Loucy (cell line): ENCODE measurements at regions not wholly inside any gene's neighbourhood (a gene's known extent, or its start where the extent isn't known, plus 50 kb on each side); places are given as distances from the start of the nearest gene placed in this dataset.

Experiments
- EZH2phosphoT487 ChIP-seq: fragments of 200-600 bp; IDR thresholded peaks from 2 replicates; pipeline ENCODE4 v1.6.1; 2018; ENCODE audit warnings: antibody characterized with exemption, mild to moderate bottlenecking, moderate library complexity, borderline replicate concordance
- TF ChIP-seq, protein P1 (sequence below): fragments of 200-600 bp; sonication (generic); conservative IDR thresholded peaks from 2 replicates; pipeline ENCODE4 v1.5.1; 2014; ENCODE audit warnings: mild to moderate bottlenecking, antibody characterized with exemption, low read length

DNA sequence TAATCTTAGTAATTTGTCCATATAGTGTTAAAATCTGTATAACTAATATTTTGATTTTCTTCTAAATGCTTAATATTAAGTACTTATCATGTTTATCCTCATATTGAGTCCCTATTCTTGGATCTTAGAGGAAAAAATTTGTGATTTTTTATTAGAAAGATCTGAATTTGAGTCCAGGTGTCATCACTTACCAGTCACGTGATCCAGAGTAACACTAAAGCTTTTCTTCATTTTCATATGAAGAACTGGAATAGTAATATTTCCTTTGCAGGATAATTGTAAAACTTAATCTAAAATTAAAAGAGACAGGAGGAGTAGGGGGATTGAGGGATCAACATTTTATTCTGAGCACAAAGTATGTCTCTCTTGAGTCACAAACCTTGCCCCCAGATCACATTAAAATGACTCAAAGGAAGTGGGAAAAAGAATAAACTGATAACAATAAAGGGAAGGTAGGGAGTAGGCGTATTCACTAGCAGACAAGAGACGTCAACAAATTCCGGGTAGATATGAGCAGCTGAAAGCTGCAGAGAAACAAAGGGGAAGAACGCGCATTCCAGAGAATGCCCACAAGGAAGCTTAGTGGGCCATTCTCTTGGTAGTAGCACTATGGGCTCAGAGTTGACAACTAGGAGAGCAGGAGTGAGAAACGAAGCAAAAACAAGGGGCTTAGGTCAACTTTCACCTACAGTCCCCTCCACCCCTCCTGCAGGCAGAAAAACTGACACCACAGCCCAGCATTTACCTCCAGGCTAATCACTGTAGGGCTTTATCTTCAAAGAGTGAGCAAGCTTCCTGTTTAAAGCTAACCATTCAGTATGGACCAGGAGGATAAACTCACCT lies 123.1 kb downstream of the SPRY2 start:
- TF ChIP-seq, protein P1, sequence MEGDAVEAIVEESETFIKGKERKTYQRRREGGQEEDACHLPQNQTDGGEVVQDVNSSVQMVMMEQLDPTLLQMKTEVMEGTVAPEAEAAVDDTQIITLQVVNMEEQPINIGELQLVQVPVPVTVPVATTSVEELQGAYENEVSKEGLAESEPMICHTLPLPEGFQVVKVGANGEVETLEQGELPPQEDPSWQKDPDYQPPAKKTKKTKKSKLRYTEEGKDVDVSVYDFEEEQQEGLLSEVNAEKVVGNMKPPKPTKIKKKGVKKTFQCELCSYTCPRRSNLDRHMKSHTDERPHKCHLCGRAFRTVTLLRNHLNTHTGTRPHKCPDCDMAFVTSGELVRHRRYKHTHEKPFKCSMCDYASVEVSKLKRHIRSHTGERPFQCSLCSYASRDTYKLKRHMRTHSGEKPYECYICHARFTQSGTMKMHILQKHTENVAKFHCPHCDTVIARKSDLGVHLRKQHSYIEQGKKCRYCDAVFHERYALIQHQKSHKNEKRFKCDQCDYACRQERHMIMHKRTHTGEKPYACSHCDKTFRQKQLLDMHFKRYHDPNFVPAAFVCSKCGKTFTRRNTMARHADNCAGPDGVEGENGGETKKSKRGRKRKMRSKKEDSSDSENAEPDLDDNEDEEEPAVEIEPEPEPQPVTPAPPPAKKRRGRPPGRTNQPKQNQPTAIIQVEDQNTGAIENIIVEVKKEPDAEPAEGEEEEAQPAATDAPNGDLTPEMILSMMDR = no peak
- no peak for TF ChIP-seq EZH2phosphoT487
